ENCODE measurements at regions not wholly inside any gene's neighbourhood (a gene's known extent, or its start where the extent isn't known, plus 50 kb on each side); places are given as distances from the start of the nearest gene placed in this dataset.

DNA sequence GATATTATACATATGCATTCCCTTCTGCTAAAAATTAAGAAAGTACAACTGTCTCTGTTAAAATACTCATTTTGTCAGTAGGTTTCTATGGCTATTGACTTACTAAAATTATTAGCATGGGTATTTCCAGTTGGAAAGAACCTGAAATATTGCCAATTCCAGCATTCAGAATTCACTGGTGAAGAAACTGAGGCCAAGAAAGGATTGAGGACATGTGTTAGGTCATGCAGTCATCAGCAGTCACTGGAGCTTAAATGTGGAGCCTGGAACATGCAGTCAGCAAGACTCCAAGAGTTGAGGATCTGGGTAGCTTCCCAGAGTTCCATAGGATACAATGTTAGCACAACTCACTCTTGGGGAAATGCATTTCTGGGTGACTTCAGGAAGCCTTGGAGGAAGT lies 1335.6 kb downstream of the AACS start:
- H3K4me1 ChIP-seq (ENCODE audit: control insufficient read depth in 5 of 5, insufficient read depth in 5 of 5, low read length in 5 of 5) = no peaks in the 10 kb centered on the region
- H3K4me3 ChIP-seq = no peak overlapping the region
- TF ChIP-seq, protein P1, sequence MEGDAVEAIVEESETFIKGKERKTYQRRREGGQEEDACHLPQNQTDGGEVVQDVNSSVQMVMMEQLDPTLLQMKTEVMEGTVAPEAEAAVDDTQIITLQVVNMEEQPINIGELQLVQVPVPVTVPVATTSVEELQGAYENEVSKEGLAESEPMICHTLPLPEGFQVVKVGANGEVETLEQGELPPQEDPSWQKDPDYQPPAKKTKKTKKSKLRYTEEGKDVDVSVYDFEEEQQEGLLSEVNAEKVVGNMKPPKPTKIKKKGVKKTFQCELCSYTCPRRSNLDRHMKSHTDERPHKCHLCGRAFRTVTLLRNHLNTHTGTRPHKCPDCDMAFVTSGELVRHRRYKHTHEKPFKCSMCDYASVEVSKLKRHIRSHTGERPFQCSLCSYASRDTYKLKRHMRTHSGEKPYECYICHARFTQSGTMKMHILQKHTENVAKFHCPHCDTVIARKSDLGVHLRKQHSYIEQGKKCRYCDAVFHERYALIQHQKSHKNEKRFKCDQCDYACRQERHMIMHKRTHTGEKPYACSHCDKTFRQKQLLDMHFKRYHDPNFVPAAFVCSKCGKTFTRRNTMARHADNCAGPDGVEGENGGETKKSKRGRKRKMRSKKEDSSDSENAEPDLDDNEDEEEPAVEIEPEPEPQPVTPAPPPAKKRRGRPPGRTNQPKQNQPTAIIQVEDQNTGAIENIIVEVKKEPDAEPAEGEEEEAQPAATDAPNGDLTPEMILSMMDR (IDR thresholded peaks at IDR 0.05; ENCODE audit: control extremely low read depth, extremely low read depth) = no peak
- no peak overlapping the region for H3K9ac ChIP-seq (ENCODE audit: insufficient read depth in 1 of 2, low read length in 2 of 2)
- peaks cover 0 to 5% (median 2%) of the 10 kb centered on the region in 4 donors for H3K9me3 ChIP-seq (ENCODE audit: control insufficient read depth in 4 of 4, insufficient read depth in 3 of 4, low read length in 3 of 4)
- no peaks in the 10 kb centered on the region for H3K36me3 ChIP-seq (ENCODE audit: control insufficient read depth in 4 of 4, insufficient read depth in 4 of 4, low read length in 4 of 4)
- no peak overlapping the region for H3K27ac ChIP-seq (ENCODE audit: low read depth in 1 of 2, low read length in 1 of 2)
- H3K27me3 ChIP-seq (ENCODE audit: control insufficient read depth in 3 of 3, insufficient read depth in 3 of 3, low read length in 2 of 3) = no peaks in the 10 kb centered on the region
- DNase-seq (no peak), ATAC-seq (ENCODE audit: insufficient read depth, low FRiP score) (no peak)

DNA sequence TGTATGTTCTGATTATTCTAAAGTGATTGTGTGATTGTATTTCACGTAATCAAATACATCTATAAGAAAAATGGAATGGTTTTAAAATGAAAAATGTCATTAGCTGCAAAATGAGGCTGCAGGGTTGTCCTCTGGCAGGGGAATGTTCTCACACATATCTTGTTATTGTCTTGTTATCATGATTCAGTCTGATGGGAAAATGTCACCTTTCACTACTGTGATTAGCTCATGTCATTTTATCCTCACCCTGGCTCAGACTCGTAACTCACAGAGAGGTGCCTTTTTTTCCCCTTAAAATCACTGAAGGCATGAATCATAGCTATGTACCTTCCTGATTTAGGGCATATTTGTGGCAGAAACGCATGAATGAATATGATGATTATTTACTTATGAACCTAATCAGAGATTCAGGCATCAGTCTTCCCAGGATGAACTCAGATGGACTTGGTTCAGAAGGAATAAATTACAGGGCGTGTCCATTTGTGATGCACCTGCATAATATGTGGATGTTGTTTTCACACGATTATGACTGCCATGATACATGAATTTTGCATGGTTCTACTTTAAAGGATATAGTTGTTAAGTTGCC lies 1339.2 kb downstream of the AACS start:
- no peak overlapping the region for H3K4me3 ChIP-seq
- H3K27ac ChIP-seq (ENCODE audit: low read depth in 1 of 2, low read length in 1 of 2) = no peak overlapping the region
- H3K9me3 ChIP-seq (ENCODE audit: control insufficient read depth in 4 of 4, insufficient read depth in 3 of 4, low read length in 3 of 4) = no peaks in the 10 kb centered on the region
- TF ChIP-seq, protein P1 (IDR thresholded peaks at IDR 0.05; ENCODE audit: control extremely low read depth, extremely low read depth) = no peak
- 74 to 81% methylated on average over 5 of the region's 5 CpGs for WGBS, 2 donors
- no peak overlapping the region for H3K9ac ChIP-seq (ENCODE audit: insufficient read depth in 1 of 2, low read length in 2 of 2)
- no peak for ATAC-seq (ENCODE audit: insufficient read depth, low FRiP score)
- no peaks in the 10 kb centered on the region for H3K36me3 ChIP-seq (ENCODE audit: control insufficient read depth in 4 of 4, insufficient read depth in 4 of 4, low read length in 4 of 4)
- no peaks in the 10 kb centered on the region for H3K27me3 ChIP-seq (ENCODE audit: control insufficient read depth in 3 of 3, insufficient read depth in 3 of 3, low read length in 2 of 3)
- no peak for DNase-seq
- no peaks in the 10 kb centered on the region for H3K4me1 ChIP-seq (ENCODE audit: control insufficient read depth in 5 of 5, insufficient read depth in 5 of 5, low read length in 5 of 5)

DNA sequence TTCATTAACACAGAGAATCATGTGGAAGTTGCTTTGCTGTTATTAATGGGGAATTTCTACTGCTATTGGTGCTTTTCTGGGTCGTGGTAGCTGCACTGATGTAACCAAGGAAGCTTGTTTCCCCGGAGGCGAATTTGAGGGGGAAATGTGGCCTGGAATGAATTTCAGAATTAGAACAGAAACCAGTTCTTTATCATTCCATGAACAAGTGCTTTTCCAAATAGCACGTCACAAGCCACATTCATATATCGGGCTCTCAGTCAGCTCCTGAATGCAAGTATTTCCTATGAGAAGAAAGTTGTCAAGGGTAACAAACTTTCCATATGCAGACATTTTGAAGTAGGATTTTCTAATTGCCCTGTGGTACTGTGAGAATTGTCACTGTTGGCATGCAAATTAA lies 1353.2 kb downstream of the AACS start:
- ATAC-seq (ENCODE audit: insufficient read depth, low FRiP score) (no peak), DNase-seq (no peak)
- no peak overlapping the region for H3K9ac ChIP-seq (ENCODE audit: insufficient read depth in 1 of 2, low read length in 2 of 2)
- H3K36me3 ChIP-seq (ENCODE audit: control insufficient read depth in 4 of 4, insufficient read depth in 4 of 4, low read length in 4 of 4) = no peaks in the 10 kb centered on the region
- peaks cover 0 to 5% (median 1%) of the 10 kb centered on the region in 4 donors for H3K9me3 ChIP-seq (ENCODE audit: control insufficient read depth in 4 of 4, insufficient read depth in 3 of 4, low read length in 3 of 4)
- H3K4me1 ChIP-seq (ENCODE audit: control insufficient read depth in 5 of 5, insufficient read depth in 5 of 5, low read length in 5 of 5) = no peaks in the 10 kb centered on the region
- H3K4me3 ChIP-seq = no peak overlapping the region
- TF ChIP-seq, protein P1 (IDR thresholded peaks at IDR 0.05; ENCODE audit: control extremely low read depth, extremely low read depth) = no peak
- H3K27me3 ChIP-seq (ENCODE audit: control insufficient read depth in 3 of 3, insufficient read depth in 3 of 3, low read length in 2 of 3) = no peaks in the 10 kb centered on the region
- no peak overlapping the region for H3K27ac ChIP-seq (ENCODE audit: low read depth in 1 of 2, low read length in 1 of 2)
- 83 to 88% methylated on average over 5 of the region's 5 CpGs for WGBS, 2 donors

DNA sequence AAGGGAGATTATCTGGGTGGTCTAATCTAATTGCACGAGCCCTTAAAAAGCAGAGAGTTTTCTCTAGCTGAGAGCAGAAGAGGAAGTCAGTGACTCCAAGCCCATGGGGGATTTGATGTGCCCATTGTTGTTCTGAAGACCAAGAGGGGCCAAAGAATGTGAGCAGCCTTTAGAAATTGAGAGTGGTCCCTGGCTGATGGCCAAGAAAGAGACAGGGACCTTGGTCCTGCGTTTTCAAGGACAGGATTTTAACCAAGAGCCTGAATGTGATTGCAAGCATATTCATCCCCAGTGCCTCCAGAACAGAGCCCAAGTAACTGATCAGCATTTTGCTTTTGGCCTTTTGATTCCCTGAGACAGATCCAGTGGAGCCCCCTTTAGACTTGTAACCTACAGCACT lies 1353.9 kb downstream of the AACS start:
- H3K9ac ChIP-seq (ENCODE audit: insufficient read depth in 1 of 2, low read length in 2 of 2) = no peak overlapping the region
- no peaks in the 10 kb centered on the region for H3K27me3 ChIP-seq (ENCODE audit: control insufficient read depth in 3 of 3, insufficient read depth in 3 of 3, low read length in 2 of 3)
- H3K36me3 ChIP-seq (ENCODE audit: control insufficient read depth in 4 of 4, insufficient read depth in 4 of 4, low read length in 4 of 4) = no peaks in the 10 kb centered on the region
- no peaks in the 10 kb centered on the region for H3K4me1 ChIP-seq (ENCODE audit: control insufficient read depth in 5 of 5, insufficient read depth in 5 of 5, low read length in 5 of 5)
- TF ChIP-seq, protein P1 (IDR thresholded peaks at IDR 0.05; ENCODE audit: control extremely low read depth, extremely low read depth) = no peak
- DNase-seq = no peak
- H3K4me3 ChIP-seq = no peak overlapping the region
- peaks cover 0 to 5% (median 1%) of the 10 kb centered on the region in 4 donors for H3K9me3 ChIP-seq (ENCODE audit: control insufficient read depth in 4 of 4, insufficient read depth in 3 of 4, low read length in 3 of 4)
- no peak overlapping the region for H3K27ac ChIP-seq (ENCODE audit: low read depth in 1 of 2, low read length in 1 of 2)
- WGBS, 2 donors = 48 to 60% methylated on average over 2 of the region's 2 CpGs
- ATAC-seq (ENCODE audit: insufficient read depth, low FRiP score) = no peak
